ENCODE measurements at regions not wholly inside any gene's neighbourhood (a gene's known extent, or its start where the extent isn't known, plus 50 kb on each side); places are given as distances from the start of the nearest gene placed in this dataset.

DNA sequence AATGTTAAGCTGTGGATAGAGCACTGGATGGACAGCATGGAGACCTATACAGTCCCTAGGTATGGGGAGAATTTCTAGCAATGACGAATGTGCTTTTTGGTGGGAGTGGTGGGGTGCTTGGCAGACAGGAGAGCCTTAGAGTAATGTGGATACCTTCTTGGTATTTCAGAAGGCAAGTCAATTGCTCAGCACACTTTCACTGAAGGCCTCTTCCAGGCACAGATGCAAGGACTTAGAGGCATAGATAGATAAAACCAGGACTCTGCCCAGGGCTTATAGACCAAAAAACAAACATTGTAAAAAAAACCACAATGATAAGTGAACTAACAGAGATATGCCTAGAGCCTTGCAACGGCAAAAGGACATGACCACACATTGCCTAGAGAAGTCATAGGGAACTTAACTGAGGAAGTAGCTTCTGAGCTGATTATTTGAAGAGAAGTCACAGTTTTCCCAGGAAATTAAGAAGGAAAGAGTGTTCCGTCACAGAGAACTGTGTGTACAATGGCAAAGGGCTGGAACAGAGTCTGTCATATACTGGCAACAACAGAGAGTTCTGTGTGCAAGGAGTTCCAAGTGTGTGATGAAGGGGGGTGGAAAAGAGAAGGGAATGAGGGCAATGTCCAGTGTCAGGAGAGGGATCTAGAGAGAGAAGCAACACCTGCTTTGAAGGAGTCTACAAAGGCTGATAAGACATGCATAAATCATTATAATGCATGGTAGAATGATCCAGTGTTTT is 65.9 kb upstream of the PICALM start:
- no peak for TF ChIP-seq EZH2phosphoT487 (IDR thresholded peaks at IDR 0.05; ENCODE audit: borderline replicate concordance, low read depth, low read length)
- TF ChIP-seq, protein P1, sequence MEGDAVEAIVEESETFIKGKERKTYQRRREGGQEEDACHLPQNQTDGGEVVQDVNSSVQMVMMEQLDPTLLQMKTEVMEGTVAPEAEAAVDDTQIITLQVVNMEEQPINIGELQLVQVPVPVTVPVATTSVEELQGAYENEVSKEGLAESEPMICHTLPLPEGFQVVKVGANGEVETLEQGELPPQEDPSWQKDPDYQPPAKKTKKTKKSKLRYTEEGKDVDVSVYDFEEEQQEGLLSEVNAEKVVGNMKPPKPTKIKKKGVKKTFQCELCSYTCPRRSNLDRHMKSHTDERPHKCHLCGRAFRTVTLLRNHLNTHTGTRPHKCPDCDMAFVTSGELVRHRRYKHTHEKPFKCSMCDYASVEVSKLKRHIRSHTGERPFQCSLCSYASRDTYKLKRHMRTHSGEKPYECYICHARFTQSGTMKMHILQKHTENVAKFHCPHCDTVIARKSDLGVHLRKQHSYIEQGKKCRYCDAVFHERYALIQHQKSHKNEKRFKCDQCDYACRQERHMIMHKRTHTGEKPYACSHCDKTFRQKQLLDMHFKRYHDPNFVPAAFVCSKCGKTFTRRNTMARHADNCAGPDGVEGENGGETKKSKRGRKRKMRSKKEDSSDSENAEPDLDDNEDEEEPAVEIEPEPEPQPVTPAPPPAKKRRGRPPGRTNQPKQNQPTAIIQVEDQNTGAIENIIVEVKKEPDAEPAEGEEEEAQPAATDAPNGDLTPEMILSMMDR (conservative IDR thresholded peaks at IDR 0.05; ENCODE audit: low read length) = no peak

All from OCI-LY7 (cell line).